ENCODE measurements at regions not wholly inside any gene's neighbourhood (a gene's known extent, or its start where the extent isn't known, plus 50 kb on each side); places are given as distances from the start of the nearest gene placed in this dataset.

DNA sequence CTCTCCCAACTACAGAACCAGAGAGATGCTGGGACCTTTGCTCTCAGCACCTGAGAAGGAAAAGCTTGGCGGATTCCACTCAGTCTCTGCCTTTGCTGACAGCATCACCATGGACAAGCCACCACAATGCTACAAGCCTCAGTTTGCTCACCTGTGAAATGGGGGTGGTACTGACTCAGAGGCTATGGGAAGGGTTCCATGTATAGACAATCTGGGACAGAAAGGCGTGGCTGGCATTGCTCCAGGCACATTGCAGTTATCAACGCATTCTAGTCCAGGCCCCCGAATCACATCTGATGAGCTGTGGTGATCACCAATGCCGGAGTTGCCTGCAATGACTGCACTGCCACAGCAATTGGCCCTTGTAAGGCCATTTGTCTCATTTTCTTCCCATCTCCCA is 72.6 kb downstream of the ISX start:
- no peak overlapping the region for H3K9ac ChIP-seq (ENCODE audit: low read depth in 1 of 2, low read length in 2 of 2)
- 88% methylated on average over 5 of the region's 5 CpGs for WGBS
- no peaks in the 10 kb centered on the region for H3K4me1 ChIP-seq (ENCODE audit: control insufficient read depth in 4 of 4, insufficient read depth in 4 of 4, low read length in 3 of 4)
- H3K4me3 ChIP-seq (ENCODE audit: low read depth in 1 of 3, low read length in 3 of 3) = no peak overlapping the region
- H3K27me3 ChIP-seq (ENCODE audit: control insufficient read depth in 4 of 4, insufficient read depth in 4 of 4, low read length in 3 of 4) = peaks cover 0 to 5% (median 0%) of the 10 kb centered on the region in 4 donors
- H3K9me3 ChIP-seq (ENCODE audit: control insufficient read depth in 4 of 4, low read length in 3 of 4) = no peaks in the 10 kb centered on the region
- no peak for DNase-seq (ENCODE audit: low spot score)
- TF ChIP-seq JUND (IDR thresholded peaks at IDR 0.05) = no peak
- TF ChIP-seq EGR1 (IDR thresholded peaks at IDR 0.05; ENCODE audit: low read depth in 2 of 2) = no peak
- no peak for TF ChIP-seq YY1 (IDR thresholded peaks at IDR 0.05)
- TF ChIP-seq, protein P1, sequence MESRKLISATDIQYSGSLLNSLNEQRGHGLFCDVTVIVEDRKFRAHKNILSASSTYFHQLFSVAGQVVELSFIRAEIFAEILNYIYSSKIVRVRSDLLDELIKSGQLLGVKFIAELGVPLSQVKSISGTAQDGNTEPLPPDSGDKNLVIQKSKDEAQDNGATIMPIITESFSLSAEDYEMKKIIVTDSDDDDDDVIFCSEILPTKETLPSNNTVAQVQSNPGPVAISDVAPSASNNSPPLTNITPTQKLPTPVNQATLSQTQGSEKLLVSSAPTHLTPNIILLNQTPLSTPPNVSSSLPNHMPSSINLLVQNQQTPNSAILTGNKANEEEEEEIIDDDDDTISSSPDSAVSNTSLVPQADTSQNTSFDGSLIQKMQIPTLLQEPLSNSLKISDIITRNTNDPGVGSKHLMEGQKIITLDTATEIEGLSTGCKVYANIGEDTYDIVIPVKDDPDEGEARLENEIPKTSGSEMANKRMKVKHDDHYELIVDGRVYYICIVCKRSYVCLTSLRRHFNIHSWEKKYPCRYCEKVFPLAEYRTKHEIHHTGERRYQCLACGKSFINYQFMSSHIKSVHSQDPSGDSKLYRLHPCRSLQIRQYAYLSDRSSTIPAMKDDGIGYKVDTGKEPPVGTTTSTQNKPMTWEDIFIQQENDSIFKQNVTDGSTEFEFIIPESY (IDR thresholded peaks at IDR 0.05) = no peak
- TF ChIP-seq, protein P2, sequence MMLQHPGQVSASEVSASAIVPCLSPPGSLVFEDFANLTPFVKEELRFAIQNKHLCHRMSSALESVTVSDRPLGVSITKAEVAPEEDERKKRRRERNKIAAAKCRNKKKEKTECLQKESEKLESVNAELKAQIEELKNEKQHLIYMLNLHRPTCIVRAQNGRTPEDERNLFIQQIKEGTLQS (IDR thresholded peaks at IDR 0.05) = no peak
- TF ChIP-seq, protein P3, sequence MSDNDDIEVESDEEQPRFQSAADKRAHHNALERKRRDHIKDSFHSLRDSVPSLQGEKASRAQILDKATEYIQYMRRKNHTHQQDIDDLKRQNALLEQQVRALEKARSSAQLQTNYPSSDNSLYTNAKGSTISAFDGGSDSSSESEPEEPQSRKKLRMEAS (IDR thresholded peaks at IDR 0.05) = no peak
- no peak for TF ChIP-seq REST (IDR thresholded peaks at IDR 0.05)
- TF ChIP-seq, protein P4, sequence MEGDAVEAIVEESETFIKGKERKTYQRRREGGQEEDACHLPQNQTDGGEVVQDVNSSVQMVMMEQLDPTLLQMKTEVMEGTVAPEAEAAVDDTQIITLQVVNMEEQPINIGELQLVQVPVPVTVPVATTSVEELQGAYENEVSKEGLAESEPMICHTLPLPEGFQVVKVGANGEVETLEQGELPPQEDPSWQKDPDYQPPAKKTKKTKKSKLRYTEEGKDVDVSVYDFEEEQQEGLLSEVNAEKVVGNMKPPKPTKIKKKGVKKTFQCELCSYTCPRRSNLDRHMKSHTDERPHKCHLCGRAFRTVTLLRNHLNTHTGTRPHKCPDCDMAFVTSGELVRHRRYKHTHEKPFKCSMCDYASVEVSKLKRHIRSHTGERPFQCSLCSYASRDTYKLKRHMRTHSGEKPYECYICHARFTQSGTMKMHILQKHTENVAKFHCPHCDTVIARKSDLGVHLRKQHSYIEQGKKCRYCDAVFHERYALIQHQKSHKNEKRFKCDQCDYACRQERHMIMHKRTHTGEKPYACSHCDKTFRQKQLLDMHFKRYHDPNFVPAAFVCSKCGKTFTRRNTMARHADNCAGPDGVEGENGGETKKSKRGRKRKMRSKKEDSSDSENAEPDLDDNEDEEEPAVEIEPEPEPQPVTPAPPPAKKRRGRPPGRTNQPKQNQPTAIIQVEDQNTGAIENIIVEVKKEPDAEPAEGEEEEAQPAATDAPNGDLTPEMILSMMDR (IDR thresholded peaks at IDR 0.05; ENCODE audit: low read depth, low read length, missing input control) = no peak
- TF ChIP-seq RXRA (IDR thresholded peaks at IDR 0.05) = no peak
- no peak for TF ChIP-seq FOXA2 (IDR thresholded peaks at IDR 0.05)
- no peak for TF ChIP-seq FOXA1 (IDR thresholded peaks at IDR 0.05)
- no peak for TF ChIP-seq NR2F2 (IDR thresholded peaks at IDR 0.05)
- TF ChIP-seq TAF1 (conservative IDR thresholded peaks at IDR 0.05) = no peak
- TF ChIP-seq GABPA (IDR thresholded peaks at IDR 0.05 in 1 of 2, conservative IDR thresholded peaks at IDR 0.05 in 1 of 2) = no peak
- TF ChIP-seq HNF4A (conservative IDR thresholded peaks at IDR 0.05) = no peak
- TF ChIP-seq RAD21 (IDR thresholded peaks at IDR 0.05) = no peak
- H3K27ac ChIP-seq (ENCODE audit: low read depth in 1 of 2, low read length in 2 of 2) = no peak overlapping the region
- H3K36me3 ChIP-seq (ENCODE audit: control insufficient read depth in 4 of 4, insufficient read depth in 3 of 4, low read depth in 1 of 4, low read length in 3 of 4) = no peaks in the 10 kb centered on the region

All from liver (tissue), 8 donors.